ENCODE measurements at regions not wholly inside any gene's neighbourhood (a gene's known extent, or its start where the extent isn't known, plus 50 kb on each side); places are given as distances from the start of the nearest gene placed in this dataset.

DNA sequence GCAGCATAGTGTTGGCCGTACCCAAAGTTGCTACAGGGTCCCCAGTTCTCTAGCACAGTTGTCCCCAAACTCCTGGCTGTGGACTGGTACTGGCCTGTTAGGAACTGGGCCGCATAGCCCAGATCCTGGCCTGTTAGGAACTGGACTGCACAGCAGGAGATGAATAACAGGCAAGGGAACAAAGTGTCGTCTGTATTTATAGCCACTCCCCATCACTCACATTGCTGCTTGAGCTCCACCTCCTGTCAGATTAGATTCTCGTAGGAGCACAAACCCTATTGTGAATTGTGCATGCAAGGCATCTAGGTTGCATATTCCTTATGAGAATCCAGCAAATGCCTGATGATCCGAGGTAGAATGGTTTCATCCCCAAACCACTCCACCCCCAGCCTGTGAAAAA lies 604.0 kb upstream of the LMCD1 start:
- TF ChIP-seq, protein P1, sequence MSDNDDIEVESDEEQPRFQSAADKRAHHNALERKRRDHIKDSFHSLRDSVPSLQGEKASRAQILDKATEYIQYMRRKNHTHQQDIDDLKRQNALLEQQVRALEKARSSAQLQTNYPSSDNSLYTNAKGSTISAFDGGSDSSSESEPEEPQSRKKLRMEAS (IDR thresholded peaks at IDR 0.05) = no peak
- TF ChIP-seq RAD21 (IDR thresholded peaks at IDR 0.05) (no peak), SP1 (IDR thresholded peaks at IDR 0.05) (no peak), FOXA1 (IDR thresholded peaks at IDR 0.05) (no peak)
- TF ChIP-seq, protein P2, sequence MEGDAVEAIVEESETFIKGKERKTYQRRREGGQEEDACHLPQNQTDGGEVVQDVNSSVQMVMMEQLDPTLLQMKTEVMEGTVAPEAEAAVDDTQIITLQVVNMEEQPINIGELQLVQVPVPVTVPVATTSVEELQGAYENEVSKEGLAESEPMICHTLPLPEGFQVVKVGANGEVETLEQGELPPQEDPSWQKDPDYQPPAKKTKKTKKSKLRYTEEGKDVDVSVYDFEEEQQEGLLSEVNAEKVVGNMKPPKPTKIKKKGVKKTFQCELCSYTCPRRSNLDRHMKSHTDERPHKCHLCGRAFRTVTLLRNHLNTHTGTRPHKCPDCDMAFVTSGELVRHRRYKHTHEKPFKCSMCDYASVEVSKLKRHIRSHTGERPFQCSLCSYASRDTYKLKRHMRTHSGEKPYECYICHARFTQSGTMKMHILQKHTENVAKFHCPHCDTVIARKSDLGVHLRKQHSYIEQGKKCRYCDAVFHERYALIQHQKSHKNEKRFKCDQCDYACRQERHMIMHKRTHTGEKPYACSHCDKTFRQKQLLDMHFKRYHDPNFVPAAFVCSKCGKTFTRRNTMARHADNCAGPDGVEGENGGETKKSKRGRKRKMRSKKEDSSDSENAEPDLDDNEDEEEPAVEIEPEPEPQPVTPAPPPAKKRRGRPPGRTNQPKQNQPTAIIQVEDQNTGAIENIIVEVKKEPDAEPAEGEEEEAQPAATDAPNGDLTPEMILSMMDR (IDR thresholded peaks at IDR 0.05; ENCODE audit: low read depth, low read length, missing input control) = no peak
